BLaER1 treated with 17β-estradiol and CSF1 and Interleukin-3, amounts not matched to agents 10 nM and 100 nM (cell line): ENCODE measurements at regions not wholly inside any gene's neighbourhood (a gene's known extent, or its start where the extent isn't known, plus 50 kb on each side); places are given as distances from the start of the nearest gene placed in this dataset.
A peak's percentile ranks its signal among the peaks of the same experiment; 100 is the strongest.
"Not testable (repeated sequence)": the region's sequence is repeated elsewhere in the genome, so short reads cannot be mapped to it uniquely, and the experiment has no call there.

Experiments
- H3K27ac ChIP-seq, 11 experiments: shearing (Covaris generic); formaldehyde crosslinking; 2 replicates each; pipeline ENCODE4 v1.8.1; 2022
- H3K27me3 ChIP-seq, 11 experiments: shearing (Covaris generic); formaldehyde crosslinking; 2 replicates each; pipeline ENCODE4 v1.8.1; 2022
- H3K36me3 ChIP-seq, 11 experiments: shearing (Covaris generic); formaldehyde crosslinking; 2 replicates each; pipeline ENCODE4 v1.8.1; 2022
- H3K4me1 ChIP-seq, 10 experiments: shearing (Covaris generic); formaldehyde crosslinking; 2 replicates each; pipeline ENCODE4 v1.8.1; 2022
- H3K4me2 ChIP-seq, 11 experiments: shearing (Covaris generic); formaldehyde crosslinking; 2 replicates each; pipeline ENCODE4 v1.8.1; 2022
- H3K4me3 ChIP-seq, 10 experiments: shearing (Covaris generic); formaldehyde crosslinking; 2 replicates each; pipeline ENCODE4 v1.8.1; 2022
- H3K9ac ChIP-seq, 11 experiments: shearing (Covaris generic); formaldehyde crosslinking; 2 replicates each; pipeline ENCODE4 v1.8.1; 2022
- H3K9me3 ChIP-seq, 11 experiments: shearing (Covaris generic); formaldehyde crosslinking; replicated peaks in 1 of 11; 2 replicates each; pipeline ENCODE4 v1.8.1; 2022
- H4K20me1 ChIP-seq, 11 experiments: shearing (Covaris generic); formaldehyde crosslinking; 2 replicates each; pipeline ENCODE4 v1.8.1; 2022
- Cebpa-rat ChIP-seq, 11 experiments: shearing (Covaris generic); IDR thresholded peaks; 2 replicates each; pipeline ENCODE4 v1.8.1; 2022

DNA sequence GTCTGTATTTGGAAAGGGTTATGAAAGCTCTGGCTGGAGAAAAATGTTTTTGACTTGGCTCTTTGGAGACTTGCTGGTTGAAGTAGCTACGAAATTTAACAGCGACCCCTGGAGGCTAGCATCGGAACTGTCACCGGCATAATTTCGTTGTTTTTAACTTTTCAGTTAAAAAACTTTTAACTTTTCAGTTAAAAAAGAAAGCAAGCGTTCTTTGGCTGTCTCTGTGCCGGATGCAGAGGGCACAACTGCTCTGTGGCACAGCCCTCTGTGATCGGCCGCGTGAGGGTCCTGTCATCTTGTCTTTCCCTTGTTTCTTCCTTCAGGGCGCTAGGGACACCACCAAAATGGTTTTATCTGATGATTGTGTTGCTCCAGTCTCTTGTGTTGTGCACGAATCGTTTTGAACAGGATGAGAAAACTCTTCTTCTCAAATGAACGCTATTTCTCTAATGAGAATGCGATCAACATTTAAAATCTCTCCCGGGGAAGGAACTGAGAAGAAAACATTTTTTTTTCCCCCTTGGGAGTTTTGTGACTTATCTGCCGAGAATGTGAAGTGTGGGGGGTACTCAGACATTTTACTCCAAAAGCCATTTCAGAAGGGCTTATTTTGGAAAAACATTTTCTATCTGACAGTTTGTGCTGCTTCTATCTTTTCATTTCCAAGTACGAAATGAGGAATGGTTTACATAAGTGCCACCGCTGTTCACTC is 57.1 kb downstream of the ADCYAP1 start:
- Histone ChIP-seq H3K27me3 (no peaks in the 10 kb centered on the region), H3K4me3 (peak overlapping the region; percentile 39 to 63 (median 52); a peak in 18 of 20 replicates), H3K4me2 (peak overlapping the region; percentile 69 to 87 (median 81)), H3K4me1 (peaks cover 13 to 23% (median 20%) of the 10 kb centered on the region in 10 experiments), H3K36me3 (no peaks in the 10 kb centered on the region), H4K20me1 (no peaks in the 10 kb centered on the region), H3K27ac (peak overlapping the region in 4 of 11 experiments; percentile 30 to 43 (median 40); a peak in 4 of 22 replicates), H3K9me3 (no peaks in the 10 kb centered on the region), H3K9ac (peak overlapping the region; percentile 26 to 71 (median 66); a peak in 19 of 22 replicates)
- TF ChIP-seq Cebpa-rat (IDR thresholded peaks at IDR 0.05): no peak

DNA sequence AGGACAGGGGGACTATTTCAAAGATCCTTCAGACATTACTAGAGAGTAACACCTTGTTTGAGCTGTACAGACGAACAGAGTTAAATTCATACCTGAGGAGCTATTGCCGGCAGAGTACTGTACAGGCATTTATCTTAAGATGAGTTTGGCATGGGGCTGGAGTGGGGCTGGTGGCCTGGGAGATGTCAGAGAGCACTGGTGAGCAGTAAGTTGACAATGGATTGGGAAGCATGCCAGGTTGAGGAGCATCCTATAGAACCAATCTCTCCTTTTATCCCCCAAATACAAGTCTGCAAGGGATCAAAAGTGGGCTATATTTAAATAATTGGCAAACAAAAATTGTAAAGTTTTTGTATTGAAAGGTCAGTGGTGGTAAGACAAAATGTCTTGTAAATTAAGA is 58.6 kb downstream of the ADCYAP1 start:
- no peak overlapping the region for H3K27ac ChIP-seq
- H4K20me1 ChIP-seq: no peaks in the 10 kb centered on the region
- H3K27me3 ChIP-seq: no peaks in the 10 kb centered on the region
- no peak overlapping the region for H3K4me2 ChIP-seq
- no peak overlapping the region for H3K4me3 ChIP-seq
- no peaks in the 10 kb centered on the region for H3K36me3 ChIP-seq
- H3K4me1 ChIP-seq: peaks cover 21 to 37% (median 31%) of the 10 kb centered on the region in 10 experiments
- peaks cover 0 to 4% (median 0%) of the 10 kb centered on the region in 11 experiments; a peak in 1 of 22 replicates for H3K9me3 ChIP-seq
- H3K9ac ChIP-seq: no peak overlapping the region
- no peak for TF ChIP-seq Cebpa-rat (IDR thresholded peaks at IDR 0.05)

DNA sequence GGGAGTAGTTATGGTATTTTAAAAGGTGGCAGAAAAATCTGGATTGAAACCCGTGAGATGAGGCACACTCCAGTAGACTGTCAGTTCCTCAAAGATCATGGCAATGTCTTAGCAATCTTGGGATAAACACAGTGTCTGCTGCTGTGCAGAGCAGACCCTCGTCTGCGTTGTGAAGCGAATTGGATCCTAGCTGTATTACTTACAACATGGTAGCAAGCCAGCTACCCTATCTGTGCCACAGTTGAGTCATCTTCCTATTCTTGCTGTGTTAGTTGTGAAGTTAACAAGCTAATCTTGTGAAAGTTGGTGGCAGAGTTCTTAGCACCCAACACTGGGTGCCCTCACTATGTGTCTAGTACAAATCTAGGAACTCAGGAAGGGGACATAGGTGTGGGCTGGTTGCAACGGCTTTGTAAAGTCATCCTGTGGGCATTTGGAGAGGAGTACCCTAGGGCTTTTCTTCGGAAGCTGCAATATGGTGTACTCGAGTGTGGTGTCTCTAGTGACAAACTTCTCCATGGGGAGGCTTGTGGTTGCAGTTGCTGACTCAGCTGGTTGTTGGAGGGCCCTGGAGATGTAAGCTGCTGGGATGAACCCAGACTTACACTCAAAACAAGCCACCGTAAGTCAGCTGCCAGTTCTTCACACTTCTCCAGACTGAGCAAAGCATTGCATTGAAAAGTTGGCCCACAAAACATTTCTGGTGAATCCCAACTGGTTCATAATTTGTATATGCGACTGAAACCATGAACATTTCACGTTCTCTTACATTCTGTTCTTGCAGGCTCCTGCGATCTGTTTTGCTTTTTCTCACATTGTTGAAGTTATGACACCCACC is 61.5 kb downstream of the ADCYAP1 start:
- H4K20me1 ChIP-seq: no peaks in the 10 kb centered on the region
- H3K4me2 ChIP-seq: peak overlapping the region; percentile 60 to 82 (median 75)
- peaks cover 0 to 11% (median 0%) of the 10 kb centered on the region in 11 experiments; a peak in 4 of 22 replicates for H3K9me3 ChIP-seq
- peak in 1 of 11 experiments; percentile 76; a peak in 3 of 22 replicates for TF ChIP-seq Cebpa-rat (IDR thresholded peaks at IDR 0.05)
- peak overlapping the region in 7 of 11 experiments; percentile 9 to 59 (median 49); a peak in 12 of 22 replicates for H3K27ac ChIP-seq
- H3K4me3 ChIP-seq: peak overlapping the region in 1 of 10 experiments; percentile 25; a peak in 1 of 20 replicates
- H3K4me1 ChIP-seq: peaks cover 21 to 37% (median 31%) of the 10 kb centered on the region in 10 experiments
- no peaks in the 10 kb centered on the region for H3K36me3 ChIP-seq
- no peaks in the 10 kb centered on the region for H3K27me3 ChIP-seq
- H3K9ac ChIP-seq: peak overlapping the region in 1 of 11 experiments; percentile 40; a peak in 1 of 22 replicates

DNA sequence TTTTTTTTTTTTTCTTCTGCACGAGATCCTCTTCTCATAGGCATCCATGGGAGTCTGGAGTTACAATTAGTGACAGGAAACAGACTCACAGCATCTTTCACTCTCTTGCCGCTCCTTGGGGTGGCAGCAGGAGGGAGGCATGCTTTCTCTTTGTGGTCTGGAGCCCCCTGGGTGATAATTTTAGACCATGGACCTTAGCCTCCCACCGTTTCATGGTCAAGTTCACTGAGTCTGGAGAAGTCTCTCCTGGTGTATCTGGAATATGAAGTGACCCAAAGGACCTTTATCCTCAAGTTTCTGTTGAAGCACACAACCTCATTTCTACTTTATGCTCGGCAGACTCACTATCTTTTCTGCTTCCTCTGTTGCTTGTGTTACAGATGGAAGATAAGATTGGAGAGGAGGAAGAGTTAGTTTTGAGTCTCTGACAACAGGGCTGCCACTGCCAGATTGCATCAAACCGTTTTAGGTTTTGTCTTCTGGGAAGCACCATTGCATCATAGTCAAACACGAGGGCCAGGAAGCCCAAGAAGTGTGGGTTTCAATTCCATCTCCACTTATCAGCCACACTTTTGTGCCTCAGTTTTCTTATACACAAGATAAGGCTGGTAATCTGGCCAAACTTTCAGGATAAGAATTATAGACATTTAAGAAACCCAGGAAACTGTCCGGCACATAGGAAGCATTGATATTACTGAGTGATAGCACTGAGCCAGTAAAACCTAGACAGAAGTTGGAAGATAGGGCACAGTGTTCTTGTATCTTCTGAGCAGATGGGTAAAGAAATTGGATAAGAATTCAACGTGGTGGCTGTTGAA is 62.3 kb downstream of the ADCYAP1 start:
- H3K9ac ChIP-seq: peak overlapping the region in 1 of 11 experiments; percentile 40; a peak in 2 of 22 replicates
- peaks cover 21 to 33% (median 27%) of the 10 kb centered on the region in 10 experiments for H3K4me1 ChIP-seq
- H3K36me3 ChIP-seq: no peaks in the 10 kb centered on the region
- TF ChIP-seq Cebpa-rat (IDR thresholded peaks at IDR 0.05): peak in 4 of 11 experiments; percentile 14 to 78 (median 43); a peak in 3 of 22 replicates
- no peaks in the 10 kb centered on the region for H3K27me3 ChIP-seq
- H3K9me3 ChIP-seq: peaks cover 0 to 11% (median 0%) of the 10 kb centered on the region in 11 experiments; a peak in 4 of 22 replicates
- no peaks in the 10 kb centered on the region for H4K20me1 ChIP-seq
- peak overlapping the region in 7 of 11 experiments; percentile 9 to 59 (median 49); a peak in 12 of 22 replicates for H3K27ac ChIP-seq
- H3K4me2 ChIP-seq: peak overlapping the region; percentile 60 to 82 (median 75)
- H3K4me3 ChIP-seq: 0 out of 20 replicates have a peak overlapping the region, but pooled peaks of 1 of the 10 experiments have one; percentile 9

DNA sequence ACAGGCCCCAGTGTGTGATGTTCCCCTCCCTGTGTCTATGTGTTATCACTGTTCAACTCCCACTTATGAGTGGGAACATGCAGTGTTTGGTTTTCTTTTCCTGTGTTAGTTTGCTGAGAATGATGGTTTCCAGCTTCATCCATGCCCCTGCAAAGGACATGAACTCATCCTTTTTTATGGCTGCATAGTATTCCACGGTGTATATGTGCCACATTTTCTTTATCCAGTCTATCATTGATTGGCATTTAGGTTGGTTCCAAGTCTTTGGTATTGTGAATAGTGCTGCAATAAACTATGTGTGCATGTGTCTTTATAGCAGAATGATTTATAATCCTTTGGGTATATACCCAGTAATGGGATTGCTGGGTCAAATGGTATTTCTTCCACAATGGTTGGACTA is 64.2 kb downstream of the ADCYAP1 start:
- H3K27ac ChIP-seq, H3K27me3 ChIP-seq, H4K20me1 ChIP-seq, H3K4me2 ChIP-seq, H3K9ac ChIP-seq, H3K36me3 ChIP-seq, H3K4me3 ChIP-seq: not testable (repeated sequence)
- Histone ChIP-seq H3K9me3 (peaks cover 0 to 11% (median 0%) of the 10 kb centered on the region in 11 experiments; a peak in 4 of 22 replicates), H3K4me1 (peaks cover 21 to 29% (median 24%) of the 10 kb centered on the region in 10 experiments)

DNA sequence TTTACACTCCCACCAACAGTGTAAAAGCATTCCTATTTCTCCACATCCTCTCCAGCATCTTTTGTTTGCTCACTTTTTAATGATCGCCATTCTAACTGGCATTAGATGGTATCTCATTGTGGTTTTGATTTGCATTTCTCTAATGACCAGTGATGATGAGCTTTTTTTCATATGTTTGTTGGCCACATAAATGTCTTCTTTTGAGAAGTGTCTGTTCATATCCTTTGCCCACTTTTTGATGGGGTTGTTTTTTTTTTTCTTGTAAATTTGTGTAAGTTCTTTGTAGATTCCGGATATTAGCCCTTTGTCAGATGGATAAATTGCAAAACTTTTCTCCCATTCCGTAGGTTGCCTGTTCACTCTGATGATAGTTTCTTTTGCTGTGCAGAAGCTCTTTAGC is 64.6 kb downstream of the ADCYAP1 start:
- H3K27ac ChIP-seq, H3K36me3 ChIP-seq, H3K27me3 ChIP-seq, H3K9ac ChIP-seq, H3K4me3 ChIP-seq, H3K4me2 ChIP-seq, H4K20me1 ChIP-seq: not testable (repeated sequence)
- peaks cover 0 to 11% (median 0%) of the 10 kb centered on the region in 11 experiments; a peak in 4 of 22 replicates for H3K9me3 ChIP-seq
- H3K4me1 ChIP-seq: peaks cover 21 to 29% (median 24%) of the 10 kb centered on the region in 10 experiments

DNA sequence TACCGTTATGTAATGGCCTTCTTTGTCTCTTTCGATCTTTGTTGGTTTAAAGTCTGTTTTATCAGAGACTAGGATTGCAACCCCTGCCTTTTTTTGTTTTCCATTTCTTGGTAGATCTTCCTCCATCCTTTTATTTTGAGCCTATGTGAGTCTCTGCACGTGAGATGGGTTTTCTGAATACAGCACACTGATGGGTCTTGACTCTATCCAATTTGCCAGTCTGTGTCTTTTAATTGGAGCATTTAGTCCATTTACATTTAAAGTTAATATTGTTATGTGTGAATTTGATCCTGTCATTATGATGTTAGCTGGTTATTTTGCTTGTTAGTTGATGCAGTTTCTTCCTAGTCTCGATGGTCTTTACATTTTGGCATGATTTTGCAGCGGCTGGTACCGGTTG is 69.9 kb downstream of the ADCYAP1 start:
- not testable (repeated sequence) for H3K4me1 ChIP-seq

DNA sequence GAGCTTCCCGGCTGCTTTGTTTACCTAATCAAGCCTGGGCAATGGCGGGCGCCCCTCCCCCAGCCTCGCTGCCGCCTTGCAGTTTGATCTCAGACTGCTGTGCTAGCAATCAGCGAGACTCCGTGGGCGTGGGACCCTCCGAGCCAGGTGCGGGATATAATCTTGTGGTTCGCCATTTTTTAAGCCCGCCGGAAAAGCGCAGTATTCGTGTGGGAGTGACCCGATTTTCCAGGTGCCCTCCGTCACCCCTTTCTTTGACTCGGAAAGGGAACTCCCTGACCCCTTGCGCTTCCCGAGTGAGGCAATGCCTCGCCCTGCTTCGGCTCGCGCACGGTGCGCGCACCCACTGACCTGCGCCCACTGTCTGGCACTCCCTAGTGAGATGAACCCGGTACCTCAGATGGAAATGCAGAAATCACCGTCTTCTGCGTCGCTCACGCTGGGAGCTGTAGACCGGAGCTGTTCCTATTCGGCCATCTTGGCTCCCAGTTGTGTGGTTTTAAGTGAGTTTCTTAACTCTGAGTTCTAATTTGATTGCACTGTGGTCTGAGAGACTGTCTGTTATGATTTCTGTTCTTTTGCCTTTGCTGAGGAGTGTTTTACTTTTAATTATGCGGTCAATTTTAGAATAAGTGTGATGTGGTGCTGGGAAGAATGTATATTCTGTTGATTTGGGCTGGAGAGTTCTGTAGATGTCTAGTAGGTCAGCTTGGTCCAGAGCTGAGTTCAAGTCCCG is 71.9 kb downstream of the ADCYAP1 start:
- not testable (repeated sequence) for H3K9ac ChIP-seq, H3K27ac ChIP-seq, H3K4me3 ChIP-seq, H3K4me2 ChIP-seq, H3K4me1 ChIP-seq, H3K27me3 ChIP-seq, H3K36me3 ChIP-seq, H4K20me1 ChIP-seq
- peaks cover 17 to 44% (median 37%) of the 10 kb centered on the region in 11 experiments; a peak in 21 of 22 replicates for H3K9me3 ChIP-seq

More for the DNA sequence above, 69.9 kb downstream of the ADCYAP1 start:
- H3K27me3 ChIP-seq, H3K4me3 ChIP-seq, H4K20me1 ChIP-seq, H3K9ac ChIP-seq, H3K36me3 ChIP-seq, H3K4me2 ChIP-seq, H3K27ac ChIP-seq: not testable (repeated sequence)
- peaks cover 12 to 38% (median 22%) of the 10 kb centered on the region in 11 experiments for H3K9me3 ChIP-seq

DNA sequence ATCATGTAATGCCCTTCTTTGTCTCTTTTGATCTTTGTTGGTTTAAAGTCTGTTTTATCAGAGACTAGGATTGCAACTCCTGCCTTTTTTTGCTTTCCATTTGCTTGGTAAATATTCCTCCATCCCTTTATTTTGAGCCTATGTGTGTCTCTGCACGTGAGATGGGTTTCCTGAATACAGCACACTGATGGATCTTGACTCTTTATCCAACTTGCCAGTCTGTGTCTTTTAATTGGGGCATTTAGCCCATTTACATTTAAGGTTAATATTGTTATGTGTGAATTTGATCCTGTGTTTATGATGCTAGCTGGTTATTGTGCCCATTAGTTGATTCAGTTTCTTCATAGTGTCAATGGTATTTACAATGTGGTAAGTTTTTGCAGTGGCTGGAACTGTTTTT is 72.7 kb downstream of the ADCYAP1 start:
- H3K4me2 ChIP-seq, H4K20me1 ChIP-seq, H3K4me3 ChIP-seq: not testable (repeated sequence)

DNA sequence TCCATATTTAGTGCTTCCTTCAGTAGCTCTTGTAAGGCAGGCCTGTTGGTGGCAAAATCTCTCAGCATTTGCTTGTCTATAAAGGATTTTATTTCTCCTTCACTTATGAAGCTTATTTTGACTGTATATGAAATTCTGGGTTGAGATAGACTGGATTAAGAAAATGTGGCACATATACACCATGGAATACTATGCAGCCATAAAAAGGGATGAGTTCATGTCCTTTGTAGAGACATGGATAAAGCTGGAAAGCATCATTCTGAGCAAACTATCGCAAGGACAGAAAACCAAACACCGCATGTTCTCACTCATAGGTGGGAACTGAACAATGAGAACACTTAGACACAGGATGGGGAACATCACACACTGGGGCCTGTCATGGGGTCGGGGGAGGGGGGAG is 73.1 kb downstream of the ADCYAP1 start:
- H3K4me2 ChIP-seq, H3K4me1 ChIP-seq, H3K27ac ChIP-seq, H3K9ac ChIP-seq, H3K27me3 ChIP-seq, H4K20me1 ChIP-seq, H3K36me3 ChIP-seq, H3K4me3 ChIP-seq: not testable (repeated sequence)
- peaks cover 17 to 54% (median 42%) of the 10 kb centered on the region in 11 experiments; a peak in 21 of 22 replicates for H3K9me3 ChIP-seq

More for the DNA sequence above, 72.7 kb downstream of the ADCYAP1 start:
- not testable (repeated sequence) for H3K36me3 ChIP-seq, H3K27me3 ChIP-seq, H3K9ac ChIP-seq, H3K4me1 ChIP-seq, H3K27ac ChIP-seq
- peaks cover 17 to 50% (median 39%) of the 10 kb centered on the region in 11 experiments; a peak in 21 of 22 replicates for H3K9me3 ChIP-seq
